IMR-90 (cell line): ENCODE measurements at regions not wholly inside any gene's neighbourhood (a gene's known extent, or its start where the extent isn't known, plus 50 kb on each side); places are given as distances from the start of the nearest gene placed in this dataset.

Experiments
- ATAC-seq: fragments of 200-7000 bp; cut with Tn5 transposase; 2 replicates; pipeline ENCODE4 v1.9.1; 2020; ENCODE audit warnings: low read depth, mild to moderate bottlenecking, moderate library complexity
- BruUV-seq: library from RNA; stranded (reverse); fragments of 400-500 nt; replicated peaks from 2 replicates; lab custom pipeline; 2021; lab: Mats Ljungman, UMichigan
- CTCF ChIA-PET: fragments of 300-600 bp; formaldehyde crosslinking; extraction: SDS; loops from one replicate; lab custom pipeline; 2021; ENCODE audit warnings: antibody characterized with exemption; lab: Yijun Ruan, JAX
- POLR2A ChIA-PET: fragments of 300-600 bp; sonication (Branson Sonifier 250); formaldehyde crosslinking; loops from one replicate; lab custom pipeline; 2022; ENCODE audit warnings: antibody characterized with exemption; ENCODE audit not compliant: unreplicated experiment; lab: Charles Lee
- DNase-seq: peaks from one replicate; pipeline ENCODE4 v3.0.0; 2013
- H2AFZ ChIP-seq: replicated peaks from 2 replicates; pipeline ENCODE3; 2013; ENCODE audit warnings: low read length, mild to moderate bottlenecking; ENCODE audit not compliant: poor library complexity
- H2AK5ac ChIP-seq: 2 replicates; pipeline ENCODE4 v1.6.1; 2013; ENCODE audit warnings: low read depth, low read length, inconsistent platforms
- H2AK9ac ChIP-seq: replicated peaks from 2 replicates; pipeline ENCODE3; 2013; ENCODE audit warnings: mild to moderate bottlenecking, low read depth, low read length, moderate library complexity; ENCODE audit not compliant: poor library complexity
- H2BK120ac ChIP-seq: 2 replicates; pipeline ENCODE4 v1.6.1; 2013; ENCODE audit warnings: low read depth, low read length, inconsistent platforms
- H2BK15ac ChIP-seq: 3 replicates; pipeline ENCODE4 v1.6.1; 2013; ENCODE audit warnings: low read depth, low read length, inconsistent platforms
- H2BK20ac ChIP-seq: 2 replicates; pipeline ENCODE4 v1.6.1; 2013; ENCODE audit warnings: low read depth, mild to moderate bottlenecking, inconsistent platforms, low read length, moderate library complexity
- H2BK5ac ChIP-seq: 2 replicates; pipeline ENCODE4 v1.6.1; 2013; ENCODE audit warnings: mild to moderate bottlenecking, low read depth, low read length, inconsistent platforms; ENCODE audit not compliant: poor library complexity, severe bottlenecking
- H3K14ac ChIP-seq: replicated peaks from 2 replicates; pipeline ENCODE4 v1.6.1; 2013; ENCODE audit warnings: low read depth, low read length, inconsistent platforms
- H3K18ac ChIP-seq: 2 replicates; pipeline ENCODE4 v1.6.1; 2013; ENCODE audit warnings: low read depth, low read length, control low read depth
- H3K23ac ChIP-seq: 2 replicates; pipeline ENCODE4 v1.6.1; 2013; ENCODE audit warnings: low read depth, low read length, inconsistent platforms
- H3K27ac ChIP-seq: 2 replicates; pipeline ENCODE4 v1.5.1; 2013; ENCODE audit warnings: mild to moderate bottlenecking, control low read depth, low read length; ENCODE audit not compliant: insufficient read depth
- H3K27me3 ChIP-seq: 2 replicates; pipeline ENCODE4 v1.6.1; 2013; ENCODE audit warnings: low read length; ENCODE audit not compliant: control insufficient read depth, insufficient read depth
- H3K36me3 ChIP-seq: 2 replicates; pipeline ENCODE4 v1.6.1; 2013; ENCODE audit warnings: low read length, mixed read lengths; ENCODE audit not compliant: control insufficient read depth, insufficient read depth
- H3K4ac ChIP-seq: 2 replicates; pipeline ENCODE4 v1.6.1; 2013; ENCODE audit warnings: low read depth, low read length, inconsistent platforms
- H3K4me1 ChIP-seq: 2 replicates; pipeline ENCODE4 v1.6.1; 2013; ENCODE audit warnings: low read length, mixed read lengths; ENCODE audit not compliant: control insufficient read depth, insufficient read depth
- H3K4me2 ChIP-seq: 2 replicates; pipeline ENCODE4 v1.6.1; 2013; ENCODE audit warnings: low read depth, mild to moderate bottlenecking, control low read depth, low read length, moderate library complexity
- H3K4me3 ChIP-seq: 2 replicates; pipeline ENCODE4 v1.5.1; 2013; ENCODE audit warnings: low read depth, mild to moderate bottlenecking, control low read depth, low read length, moderate library complexity; ENCODE audit not compliant: insufficient read depth
- H3K56ac ChIP-seq: 2 replicates; pipeline ENCODE4 v1.6.1; 2013; ENCODE audit warnings: low read length, inconsistent platforms; ENCODE audit not compliant: insufficient read depth; ENCODE audit errors: extremely low read depth
- H3K79me1 ChIP-seq, 2 experiments: 2 replicates each; pipeline ENCODE4 v1.6.1; 2013; ENCODE audit warnings: low read length in 2 of 2, inconsistent platforms in 1 of 2, low read depth in 1 of 2
- H3K9ac ChIP-seq: 2 replicates; pipeline ENCODE4 v1.6.1; 2013; ENCODE audit warnings: low read depth, low read length, control low read depth
- H3K9me1 ChIP-seq: 2 replicates; pipeline ENCODE4 v1.6.1; 2013; ENCODE audit warnings: low read length, inconsistent platforms; ENCODE audit not compliant: insufficient read depth
- H3K9me3 ChIP-seq: 2 replicates; pipeline ENCODE4 v1.6.1; 2013; ENCODE audit warnings: low read length; ENCODE audit not compliant: control insufficient read depth, insufficient read depth
- H4K20me1 ChIP-seq: 2 replicates; pipeline ENCODE4 v1.6.1; 2013; ENCODE audit warnings: low read length, inconsistent platforms; ENCODE audit not compliant: insufficient read depth
- H4K5ac ChIP-seq: 2 replicates; pipeline ENCODE4 v1.6.1; 2013; ENCODE audit warnings: mild to moderate bottlenecking, low read depth, low read length, control low read depth
- H4K8ac ChIP-seq, 2 experiments: 2 replicates each; pipeline ENCODE4 v1.6.1; 2013; ENCODE audit warnings: low read depth in 2 of 2, low read length in 2 of 2, control low read depth in 1 of 2, inconsistent platforms in 1 of 2
- H4K91ac ChIP-seq: 2 replicates; pipeline ENCODE4 v1.6.1; 2013; ENCODE audit warnings: low read depth, low read length, inconsistent platforms; ENCODE audit not compliant: insufficient read depth
- BHLHE40 ChIP-seq: fragments of 150-350 bp; IDR thresholded peaks from 2 replicates; pipeline ENCODE4 v1.6.1; 2016; ENCODE audit warnings: mild to moderate bottlenecking, low read depth, low read length
- CEBPB ChIP-seq: IDR thresholded peaks from 2 replicates; pipeline ENCODE4 v1.6.1; 2012; ENCODE audit warnings: low read depth, low read length, improper control_type of control experiment
- CHD1 ChIP-seq: IDR thresholded peaks from 2 replicates; pipeline ENCODE4 v1.6.1; 2012; ENCODE audit warnings: low read depth, low read length, improper control_type of control experiment
- FOS ChIP-seq: fragments of 150-350 bp; IDR thresholded peaks from 2 replicates; pipeline ENCODE4 v1.6.1; 2016; ENCODE audit warnings: low read depth, low read length
- MAFK ChIP-seq: IDR thresholded peaks from 2 replicates; pipeline ENCODE4 v1.6.1; 2012; ENCODE audit warnings: low read depth, low read length, improper control_type of control experiment
- MAZ ChIP-seq: IDR thresholded peaks from 2 replicates; pipeline ENCODE4 v1.6.1; 2012; ENCODE audit warnings: low read depth, mild to moderate bottlenecking, low read length, improper control_type of control experiment, moderate library complexity, borderline replicate concordance
- MXI1 ChIP-seq: IDR thresholded peaks from 2 replicates; pipeline ENCODE4 v1.6.1; 2012; ENCODE audit warnings: low read depth, mild to moderate bottlenecking, low read length, moderate library complexity, borderline replicate concordance
- NFE2L2 ChIP-seq: fragments of 150-350 bp; IDR thresholded peaks from 2 replicates; pipeline ENCODE4 v1.6.1; 2016; ENCODE audit warnings: low read depth, mild to moderate bottlenecking, low read length
- POLR2A ChIP-seq: IDR thresholded peaks from 2 replicates; pipeline ENCODE4 v1.6.1; 2012; ENCODE audit warnings: mild to moderate bottlenecking, low read depth, low read length
- RAD21 ChIP-seq: IDR thresholded peaks from 2 replicates; pipeline ENCODE4 v1.6.1; 2012; ENCODE audit warnings: low read length, improper control_type of control experiment
- RCOR1 ChIP-seq: IDR thresholded peaks from 2 replicates; pipeline ENCODE4 v1.6.1; 2012; ENCODE audit warnings: mild to moderate bottlenecking, low read length, improper control_type of control experiment; ENCODE audit not compliant: insufficient replicate concordance
- RFX5 ChIP-seq: IDR thresholded peaks from 2 replicates; pipeline ENCODE4 v1.8.0; 2012; ENCODE audit warnings: low read depth, mild to moderate bottlenecking, low read length, moderate library complexity
- SMC3 ChIP-seq: fragments of 150-350 bp; IDR thresholded peaks from 2 replicates; pipeline ENCODE4 v1.6.1; 2016; ENCODE audit warnings: low read depth, mild to moderate bottlenecking, antibody characterized with exemption, low read length, moderate library complexity
- WGBS, 2 experiments: methylation state at CpG; one replicate each; pipeline versions ENCODE4 v1.1.5 to v1.1.7; 2013; ENCODE audit warnings: missing lambda C conversion rate in 2 of 2; ENCODE audit not compliant: insufficient read length in 1 of 2; ENCODE audit errors: extremely low coverage in 2 of 2; 5-methylcytosine and 5-hydroxymethylcytosine counted together
- dilution Hi-C: fragments of 300-500 bp; cut with HindIII; formaldehyde crosslinking; loops from one replicate; pipeline ENCODE4 v1.14.3; 2018; ENCODE audit warnings: low sequenced_read_pairs; ENCODE audit not compliant: unreplicated experiment
- in situ Hi-C: fragments of 300-500 bp; cut with MboI; formaldehyde crosslinking; loops from 3 replicates; pipeline ENCODE4 v1.14.3; 2019; ENCODE audit warnings: low sequenced_read_pairs, inconsistent platforms, mixed read lengths
- intact Hi-C: fragments of 100-400 bp; cut with micrococcal nuclease; formaldehyde crosslinking; loops from 2 replicates; pipeline ENCODE4 v1.10.0; 2022
- TF ChIP-seq, protein P1 (sequence below): fragments of 150-350 bp; IDR thresholded peaks from 2 replicates; pipeline ENCODE4 v1.6.1; 2016; ENCODE audit warnings: low read depth, mild to moderate bottlenecking, low read length, moderate library complexity, borderline replicate concordance
- TF ChIP-seq, protein P2 (sequence below): fragments of 150-350 bp; IDR thresholded peaks from 2 replicates; pipeline ENCODE4 v1.6.1; 2017; ENCODE audit warnings: mild to moderate bottlenecking, antibody characterized with exemption, low read length, low read depth

DNA sequence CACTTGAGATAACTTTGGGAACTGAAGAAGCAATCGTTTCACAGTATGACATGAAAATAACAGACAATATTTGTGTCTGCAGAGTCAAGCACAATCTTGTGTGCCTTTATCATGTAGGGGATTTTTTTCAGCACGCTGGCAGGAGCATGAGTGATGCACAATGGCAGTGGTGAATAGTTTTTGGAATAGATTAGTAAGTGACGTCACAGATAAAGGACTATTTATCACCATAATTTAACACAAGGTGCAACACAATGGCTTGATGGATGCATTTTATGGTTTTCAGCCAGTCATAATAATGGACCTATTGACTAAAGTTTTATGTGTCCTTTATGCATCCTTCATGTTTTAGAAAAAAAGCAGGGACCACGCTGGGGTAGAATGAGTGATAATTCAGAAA, 559.8 kb upstream of the FANCL start:
- Histone ChIP-seq H3K27ac (no peak overlapping the region), H3K23ac (no peak overlapping the region), H2BK5ac (no peak overlapping the region), H3K4me2 (no peak overlapping the region), H3K4me3 (no peak overlapping the region), H3K14ac (no peak overlapping the region), H4K91ac (no peak overlapping the region), H4K5ac (no peak overlapping the region), H2BK20ac (no peak overlapping the region), H3K4me1 (no peaks in the 10 kb centered on the region), H3K27me3 (no peaks in the 10 kb centered on the region), H3K56ac (no peak overlapping the region), H4K20me1 (no peaks in the 10 kb centered on the region), H2BK15ac (no peak overlapping the region), H3K18ac (no peak overlapping the region), H3K9me1 (no peaks in the 10 kb centered on the region), H2AK9ac (no peak overlapping the region), H2AFZ (no peak overlapping the region), H2BK120ac (no peak overlapping the region), H3K79me1 (no peaks in the 10 kb centered on the region), H3K9ac (no peak overlapping the region), H3K9me3 (no peaks in the 10 kb centered on the region), H4K8ac (no peak overlapping the region), H2AK5ac (no peak overlapping the region), H3K36me3 (no peaks in the 10 kb centered on the region), H3K4ac (no peak overlapping the region)
- DNase-seq (no peak), ATAC-seq (no peak)
- TF ChIP-seq FOS (no peak), BHLHE40 (no peak), POLR2A (no peak), MAZ (no peak), MXI1 (no peak), SMC3 (no peak), RCOR1 (no peak), NFE2L2 (no peak), RAD21 (no peak), RFX5 (no peak), CEBPB (no peak), MAFK (no peak), CHD1 (no peak)
- TF ChIP-seq, protein P1, sequence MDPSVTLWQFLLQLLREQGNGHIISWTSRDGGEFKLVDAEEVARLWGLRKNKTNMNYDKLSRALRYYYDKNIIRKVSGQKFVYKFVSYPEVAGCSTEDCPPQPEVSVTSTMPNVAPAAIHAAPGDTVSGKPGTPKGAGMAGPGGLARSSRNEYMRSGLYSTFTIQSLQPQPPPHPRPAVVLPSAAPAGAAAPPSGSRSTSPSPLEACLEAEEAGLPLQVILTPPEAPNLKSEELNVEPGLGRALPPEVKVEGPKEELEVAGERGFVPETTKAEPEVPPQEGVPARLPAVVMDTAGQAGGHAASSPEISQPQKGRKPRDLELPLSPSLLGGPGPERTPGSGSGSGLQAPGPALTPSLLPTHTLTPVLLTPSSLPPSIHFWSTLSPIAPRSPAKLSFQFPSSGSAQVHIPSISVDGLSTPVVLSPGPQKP = no peak
- TF ChIP-seq, protein P2, sequence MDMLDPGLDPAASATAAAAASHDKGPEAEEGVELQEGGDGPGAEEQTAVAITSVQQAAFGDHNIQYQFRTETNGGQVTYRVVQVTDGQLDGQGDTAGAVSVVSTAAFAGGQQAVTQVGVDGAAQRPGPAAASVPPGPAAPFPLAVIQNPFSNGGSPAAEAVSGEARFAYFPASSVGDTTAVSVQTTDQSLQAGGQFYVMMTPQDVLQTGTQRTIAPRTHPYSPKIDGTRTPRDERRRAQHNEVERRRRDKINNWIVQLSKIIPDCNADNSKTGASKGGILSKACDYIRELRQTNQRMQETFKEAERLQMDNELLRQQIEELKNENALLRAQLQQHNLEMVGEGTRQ = no peak
- in situ Hi-C loops = no loop called here
- ChIA-PET POLR2A (no interaction called here), CTCF (no interaction called here)
- WGBS, 2 experiments = no CpG with 5 or more reads among the region's 4 CpGs
- BruUV-seq = no TSS peak
- dilution Hi-C loops = no loop called here
- intact Hi-C loops = no loop called here
